Adrenal gland (tissue), 5 donors: ENCODE measurements at regions not wholly inside any gene's neighbourhood (a gene's known extent, or its start where the extent isn't known, plus 50 kb on each side); places are given as distances from the start of the nearest gene placed in this dataset.

Experiments
- CTCF ChIP-seq, 6 experiments: fragments of 450-650 bp in 4 of 6; fragments of 200-600 bp in 2 of 6; sonication (generic) in 1 of 6; IDR thresholded peaks; 1 replicate in 5 of 6; 2 replicates in 1 of 6; pipeline versions ENCODE4 v1.5.1 to v1.8.0; 2016 to 2021; ENCODE audit warnings: antibody characterized with exemption in 6 of 6, mild to moderate bottlenecking in 2 of 6, moderate library complexity in 1 of 6
- POLR2A ChIP-seq, 2 donors: fragments of 450-650 bp; IDR thresholded peaks; one replicate each; pipeline ENCODE4 v1.6.1; 2017; ENCODE audit warnings: antibody characterized with exemption in 2 of 2, mild to moderate bottlenecking in 2 of 2, moderate library complexity in 1 of 2
- donor health status: DM: no; HTN: no; CAD: no.

- no peak for TF ChIP-seq CTCF (IDR thresholded peaks at IDR 0.05)
- no peak for TF ChIP-seq POLR2A (IDR thresholded peaks at IDR 0.05)
These were observed 241.3 kb downstream of the EMX2 start for GRCh38 chr10:117783698-117784395.
